Skeletal muscle tissue (tissue), 4 donors: ENCODE measurements at regions not wholly inside any gene's neighbourhood (a gene's known extent, or its start where the extent isn't known, plus 50 kb on each side); places are given as distances from the start of the nearest gene placed in this dataset. TPM values are rescaled to one million over a fixed set of nuclear protein-coding genes. Genes with fewer than 3 reads are reported as not detected.

Experiments used
- H3K27ac ChIP-seq: one replicate; pipeline ENCODE4 v1.7.0; 2013; ENCODE audit warnings: mild to moderate bottlenecking, low read depth, low read length, inconsistent platforms
- H3K27me3 ChIP-seq, 3 donors: one replicate each; pipeline ENCODE4 v1.7.0; 2013; ENCODE audit warnings: low read length in 3 of 3; ENCODE audit not compliant: control insufficient read depth in 3 of 3, insufficient read depth in 3 of 3
- H3K36me3 ChIP-seq, 3 donors: one replicate each; pipeline ENCODE4 v1.7.0; 2013; ENCODE audit warnings: low read length in 3 of 3; ENCODE audit not compliant: control insufficient read depth in 3 of 3, insufficient read depth in 3 of 3
- H3K4me1 ChIP-seq, 3 donors: one replicate each; pipeline ENCODE4 v1.7.0; 2013; ENCODE audit warnings: low read length in 3 of 3, mild to moderate bottlenecking in 3 of 3; ENCODE audit not compliant: control insufficient read depth in 3 of 3, insufficient read depth in 3 of 3
- H3K4me3 ChIP-seq, 3 donors: one replicate each; pipeline ENCODE4 v1.7.0; 2013; ENCODE audit warnings: low read length in 3 of 3
- H3K9ac ChIP-seq, 3 donors: one replicate each; pipeline ENCODE4 v1.7.0; 2013; ENCODE audit warnings: low read length in 3 of 3, mild to moderate bottlenecking in 3 of 3, moderate library complexity in 2 of 3, low read depth in 1 of 3
- H3K9me3 ChIP-seq, 3 donors: one replicate each; pipeline ENCODE4 v1.7.0; 2013; ENCODE audit warnings: low read length in 3 of 3; ENCODE audit not compliant: control insufficient read depth in 3 of 3
- small RNA-seq: library from RNA; depleted of rRNA; stranded (forward); fragments of <200 nt; gene quantifications from one replicate; pipeline ENCODE3, GENCODE V24; 2014
- donor health status: Osteomylitis.

DNA sequence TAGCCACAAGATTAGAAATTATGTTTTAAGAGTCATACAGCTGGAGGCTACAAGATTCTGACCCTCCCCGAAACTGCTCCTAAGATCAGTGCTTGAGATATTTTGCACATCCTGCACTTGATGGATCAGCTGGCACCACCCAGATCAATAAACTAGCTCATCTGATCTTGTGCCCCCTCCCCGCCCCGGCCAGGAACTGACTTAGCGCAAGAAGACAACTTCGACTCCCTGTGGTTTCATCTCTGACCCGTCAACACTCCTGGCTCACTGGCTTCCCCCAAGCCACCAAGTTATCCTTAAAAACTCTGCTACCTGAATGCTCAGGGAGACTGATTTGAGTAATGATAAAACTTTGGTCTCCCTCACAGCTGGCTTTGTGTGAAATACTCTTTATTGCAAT is 73.5 kb upstream of the NPSR1 start:
- no peaks in the 10 kb centered on the region for H3K27me3 ChIP-seq
- no peaks in the 10 kb centered on the region for H3K4me1 ChIP-seq
- H3K36me3 ChIP-seq = no peaks in the 10 kb centered on the region
- H3K4me3 ChIP-seq = no peak overlapping the region
- no peak overlapping the region for H3K9ac ChIP-seq
- no peaks in the 10 kb centered on the region for H3K9me3 ChIP-seq
- H3K27ac ChIP-seq = no peak overlapping the region

DNA sequence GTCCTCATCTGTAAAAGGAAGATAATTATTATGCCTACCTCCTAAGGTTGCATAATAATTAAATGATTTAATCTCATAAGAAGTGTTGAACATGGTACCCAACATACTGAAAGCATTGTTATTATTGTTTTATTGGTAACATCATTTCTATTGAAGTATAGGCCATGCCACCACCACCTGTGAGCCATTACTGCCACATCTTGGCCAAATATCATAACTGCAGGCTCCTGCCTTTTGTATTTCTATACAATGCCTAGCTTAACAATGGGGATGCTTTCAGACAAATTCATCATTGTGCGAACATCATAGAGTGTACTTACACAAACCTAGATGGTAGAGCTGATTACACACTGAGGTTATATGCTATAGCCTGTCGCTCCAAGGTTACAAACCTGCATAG is 61.1 kb upstream of the NPSR1 start:
- Histone ChIP-seq H3K4me3 (no peak overlapping the region), H3K9me3 (no peaks in the 10 kb centered on the region), H3K36me3 (no peaks in the 10 kb centered on the region), H3K4me1 (no peaks in the 10 kb centered on the region), H3K9ac (no peak overlapping the region), H3K27me3 (no peaks in the 10 kb centered on the region), H3K27ac (no peak overlapping the region)

DNA sequence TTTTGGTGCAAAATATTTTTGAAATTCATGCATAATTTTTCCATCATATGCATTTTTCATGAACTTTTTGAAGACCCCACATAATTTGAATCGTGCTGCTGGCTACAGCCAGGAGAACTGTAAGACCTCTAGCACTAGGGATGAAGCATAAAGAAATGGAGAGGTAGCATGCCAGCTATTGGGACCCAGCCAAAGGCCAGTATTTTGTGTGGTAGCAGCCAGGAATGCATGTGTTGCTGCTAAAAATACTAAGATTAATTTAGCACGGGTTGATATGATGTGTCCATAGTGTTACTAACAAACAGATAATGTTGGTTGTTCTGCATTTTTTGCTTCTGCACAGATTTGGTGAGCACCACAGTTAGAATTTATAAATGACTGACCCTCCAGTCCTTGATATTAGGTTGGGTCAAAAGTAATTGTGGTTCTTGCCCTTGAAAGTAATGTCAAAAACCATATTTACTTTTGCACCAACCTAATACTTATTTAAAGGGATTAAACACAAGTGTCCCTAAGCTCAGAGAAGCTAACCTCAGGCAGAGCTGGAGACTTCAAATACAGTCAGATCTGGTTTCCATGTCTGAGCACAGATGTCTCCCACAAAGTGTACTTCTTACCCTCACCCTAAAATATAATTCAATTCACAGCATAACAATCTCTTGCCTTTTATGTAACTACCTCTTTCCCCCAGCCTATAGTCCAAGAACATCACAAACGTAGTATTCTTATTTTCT is 54.1 kb upstream of the NPSR1 start:
- Histone ChIP-seq H3K27ac (no peak overlapping the region), H3K27me3 (no peaks in the 10 kb centered on the region), H3K9me3 (no peaks in the 10 kb centered on the region), H3K4me1 (no peaks in the 10 kb centered on the region), H3K4me3 (no peak overlapping the region), H3K36me3 (no peaks in the 10 kb centered on the region), H3K9ac (no peak overlapping the region)

Small RNA genes in the stretch of these regions (small RNA-seq; reads per million reads assigned to genes)
- gene RNU6-438P = not detected
